GM18907 (cell line): ENCODE measurements at regions not wholly inside any gene's neighbourhood (a gene's known extent, or its start where the extent isn't known, plus 50 kb on each side); places are given as distances from the start of the nearest gene placed in this dataset.
A peak's percentile ranks its signal among the peaks of the same experiment; 100 is the strongest.

Experiments used
- ATAC-seq: cut with Tn5 transposase; IDR thresholded peaks from one replicate; pipeline ENCODE4 v1.9.1; 2021; ENCODE audit warnings: mild to moderate bottlenecking, moderate library complexity; ENCODE audit not compliant: unreplicated experiment

- ATAC-seq = no peak
These were observed 976.7 kb downstream of the MCTP2 start for GRCh38 chr15:95208071-95208470.

GRCh38 chr15:95208988-95209387 is 977.6 kb downstream of the MCTP2 start:
- ATAC-seq = no peak

GRCh38 chr15:95210436-95210981 is 979.1 kb downstream of the MCTP2 start:
- no peak for ATAC-seq

GRCh38 chr15:95215017-95215416 is 983.7 kb downstream of the MCTP2 start:
- no peak for ATAC-seq

GRCh38 chr15:95226835-95227234 is 995.5 kb downstream of the MCTP2 start:
- ATAC-seq = no peak

- no peak for ATAC-seq
These were observed 995.9 kb downstream of the MCTP2 start for GRCh38 chr15:95227235-95227634.

GRCh38 chr15:95228856-95229555 is 997.6 kb downstream of the MCTP2 start:
- ATAC-seq = no peak

GRCh38 chr15:95235033-95235432 is 1003.7 kb downstream of the MCTP2 start:
- ATAC-seq = no peak

GRCh38 chr15:95247071-95247984 is 1016.0 kb downstream of the MCTP2 start:
- ATAC-seq = no peak

- no peak for ATAC-seq
These were observed 1018.2 kb downstream of the MCTP2 start for GRCh38 chr15:95249524-95249923.

GRCh38 chr15:95252404-95252803 is 1021.0 kb downstream of the MCTP2 start:
- no peak for ATAC-seq

- ATAC-seq = no peak
These were observed 1022.9 kb downstream of the MCTP2 start for GRCh38 chr15:95254263-95254662.

GRCh38 chr15:95259513-95259912 is 1028.2 kb downstream of the MCTP2 start:
- ATAC-seq = peak; percentile 80

- peak; percentile 24 for ATAC-seq
These were observed 1028.6 kb downstream of the MCTP2 start for GRCh38 chr15:95259965-95260364.

- ATAC-seq = no peak
These were observed 1029.5 kb downstream of the MCTP2 start for GRCh38 chr15:95260856-95261255.

GRCh38 chr15:95261546-95261945 is 1030.2 kb downstream of the MCTP2 start:
- no peak for ATAC-seq

GRCh38 chr15:95261968-95262367 is 1030.6 kb downstream of the MCTP2 start:
- no peak for ATAC-seq

GRCh38 chr15:95262866-95263564 is 1031.7 kb downstream of the MCTP2 start:
- ATAC-seq = no peak

GRCh38 chr15:95263751-95264150 is 1032.4 kb downstream of the MCTP2 start:
- no peak for ATAC-seq

- ATAC-seq = no peak
These were observed 1034.1 kb downstream of the MCTP2 start for GRCh38 chr15:95265419-95265997.
